ENCODE measurements at regions not wholly inside any gene's neighbourhood (a gene's known extent, or its start where the extent isn't known, plus 50 kb on each side); places are given as distances from the start of the nearest gene placed in this dataset.

DNA sequence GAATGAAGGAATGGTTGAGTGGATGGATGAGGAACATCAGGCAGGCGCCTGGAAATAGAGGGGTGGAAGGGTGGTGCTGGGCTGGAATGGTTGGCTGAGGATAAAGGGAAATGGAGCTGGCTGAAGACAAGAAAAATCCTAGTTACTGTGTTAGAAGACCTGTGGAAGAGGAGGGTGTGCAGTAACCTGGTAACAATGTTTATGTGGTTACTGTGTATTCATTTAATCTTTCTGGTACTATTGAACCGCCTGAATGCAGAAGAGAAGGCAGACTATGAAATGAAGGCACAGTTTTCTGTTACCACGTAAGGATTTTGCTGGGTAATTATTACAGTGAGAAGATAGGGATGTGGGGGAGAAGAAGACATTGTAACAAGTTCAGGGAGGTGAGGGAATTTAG, 110.3 kb upstream of the MGAT5 start:
- Histone ChIP-seq H2AK9ac (replicated peaks; ENCODE audit: low read depth, low read length, poor library complexity) (no peak overlapping the region), H2BK5ac (ENCODE audit: low read depth, low read length, poor library complexity, severe bottlenecking) (peak overlapping the region; percentile 5), H3K14ac (replicated peaks; ENCODE audit: low read depth, low read length) (peak overlapping the region; percentile 26; the same call in 1 of the 2 replicates), H3K4me3 (ENCODE audit: insufficient read depth, low read depth, low read length) (no peak overlapping the region), H4K5ac (ENCODE audit: low read depth, low read length) (no peak overlapping the region), H3K27ac (ENCODE audit: insufficient read depth, low read length) (no peak overlapping the region), H3K4me1 (ENCODE audit: control insufficient read depth, insufficient read depth, low read length) (peaks cover 16% of the 10 kb centered on the region), H3K4me2 (ENCODE audit: low read depth, low read length) (no peak overlapping the region), H3K56ac (ENCODE audit: extremely low read depth, insufficient read depth, low read length) (no peak overlapping the region), H2BK15ac (ENCODE audit: low read depth, low read length) (no peak overlapping the region), H3K36me3 (ENCODE audit: control insufficient read depth, insufficient read depth, low read length) (peaks cover 16% of the 10 kb centered on the region), H2BK20ac (ENCODE audit: low read depth, low read length) (peak overlapping the region; percentile 28; the same call in 1 of the 2 replicates), H3K4ac (ENCODE audit: low read depth, low read length) (peak overlapping the region; percentile 24; the same call in 1 of the 2 replicates), H3K23ac (ENCODE audit: low read depth, low read length) (no peak overlapping the region), H3K27me3 (ENCODE audit: control insufficient read depth, insufficient read depth, low read length) (no peaks in the 10 kb centered on the region), H3K9me3 (ENCODE audit: control insufficient read depth, insufficient read depth, low read length) (no peaks in the 10 kb centered on the region), H2BK120ac (ENCODE audit: low read depth, low read length) (no peak overlapping the region), H4K91ac (ENCODE audit: insufficient read depth, low read depth, low read length) (peak overlapping the region; percentile 23), H3K9me1 (ENCODE audit: insufficient read depth, low read length) (peaks cover 23% of the 10 kb centered on the region), H2AK5ac (ENCODE audit: low read depth, low read length) (no peak overlapping the region; the same call in 1 of the 2 replicates), H3K79me1 (ENCODE audit: low read depth in 1 of 2, low read length in 2 of 2) (peaks cover 56 to 92% of the 10 kb centered on the region in 2 experiments), H2AFZ (replicated peaks; ENCODE audit: low read length, poor library complexity) (no peak overlapping the region), H4K20me1 (ENCODE audit: insufficient read depth, low read length) (peaks cover 65% of the 10 kb centered on the region), H4K8ac (ENCODE audit: low read depth in 2 of 2, low read length in 2 of 2) (no peak overlapping the region), H3K18ac (ENCODE audit: low read depth, low read length) (no peak overlapping the region), H3K9ac (ENCODE audit: low read depth, low read length) (no peak overlapping the region)
- no peak for DNase-seq
- TF ChIP-seq, protein P1, sequence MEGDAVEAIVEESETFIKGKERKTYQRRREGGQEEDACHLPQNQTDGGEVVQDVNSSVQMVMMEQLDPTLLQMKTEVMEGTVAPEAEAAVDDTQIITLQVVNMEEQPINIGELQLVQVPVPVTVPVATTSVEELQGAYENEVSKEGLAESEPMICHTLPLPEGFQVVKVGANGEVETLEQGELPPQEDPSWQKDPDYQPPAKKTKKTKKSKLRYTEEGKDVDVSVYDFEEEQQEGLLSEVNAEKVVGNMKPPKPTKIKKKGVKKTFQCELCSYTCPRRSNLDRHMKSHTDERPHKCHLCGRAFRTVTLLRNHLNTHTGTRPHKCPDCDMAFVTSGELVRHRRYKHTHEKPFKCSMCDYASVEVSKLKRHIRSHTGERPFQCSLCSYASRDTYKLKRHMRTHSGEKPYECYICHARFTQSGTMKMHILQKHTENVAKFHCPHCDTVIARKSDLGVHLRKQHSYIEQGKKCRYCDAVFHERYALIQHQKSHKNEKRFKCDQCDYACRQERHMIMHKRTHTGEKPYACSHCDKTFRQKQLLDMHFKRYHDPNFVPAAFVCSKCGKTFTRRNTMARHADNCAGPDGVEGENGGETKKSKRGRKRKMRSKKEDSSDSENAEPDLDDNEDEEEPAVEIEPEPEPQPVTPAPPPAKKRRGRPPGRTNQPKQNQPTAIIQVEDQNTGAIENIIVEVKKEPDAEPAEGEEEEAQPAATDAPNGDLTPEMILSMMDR (conservative IDR thresholded peaks at IDR 0.05; ENCODE audit: low read depth, low read length): no peak
- TF ChIP-seq, protein P2, sequence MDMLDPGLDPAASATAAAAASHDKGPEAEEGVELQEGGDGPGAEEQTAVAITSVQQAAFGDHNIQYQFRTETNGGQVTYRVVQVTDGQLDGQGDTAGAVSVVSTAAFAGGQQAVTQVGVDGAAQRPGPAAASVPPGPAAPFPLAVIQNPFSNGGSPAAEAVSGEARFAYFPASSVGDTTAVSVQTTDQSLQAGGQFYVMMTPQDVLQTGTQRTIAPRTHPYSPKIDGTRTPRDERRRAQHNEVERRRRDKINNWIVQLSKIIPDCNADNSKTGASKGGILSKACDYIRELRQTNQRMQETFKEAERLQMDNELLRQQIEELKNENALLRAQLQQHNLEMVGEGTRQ (IDR thresholded peaks at IDR 0.05; ENCODE audit: low read depth, low read length): no peak
- TF ChIP-seq SMC3 (IDR thresholded peaks at IDR 0.05; ENCODE audit: low read depth, low read length) (no peak), CHD1 (IDR thresholded peaks at IDR 0.05; ENCODE audit: low read depth, low read length) (no peak), MAFK (IDR thresholded peaks at IDR 0.05; ENCODE audit: low read depth, low read length) (no peak), POLR2A (IDR thresholded peaks at IDR 0.05; ENCODE audit: low read depth, low read length) (no peak), RFX5 (IDR thresholded peaks at IDR 0.05; ENCODE audit: low read depth, low read length) (no peak), BHLHE40 (IDR thresholded peaks at IDR 0.05; ENCODE audit: low read depth, low read length) (no peak)
- intact Hi-C loops (cut with micrococcal nuclease) (no loop called here), in situ Hi-C loops (cut with MboI; ENCODE audit: low sequenced_read_pairs) (no loop called here), dilution Hi-C loops (cut with HindIII; ENCODE audit: low sequenced_read_pairs, unreplicated experiment) (no loop called here)
- POLR2A ChIA-PET (ENCODE audit: unreplicated experiment): no interaction called here
- CTCF ChIA-PET: no interaction called here
- no TSS peak for BruUV-seq (replicated peaks)
- WGBS, 2 experiments (ENCODE audit: extremely low coverage in 2 of 2, insufficient read length in 1 of 2): 82% methylated on average over 3 of the region's 3 CpGs; no CpG with 5 or more reads in 1 of the 2 experiments
- no peak for ATAC-seq (ENCODE audit: low read depth)
